ENCODE measurements at regions not wholly inside any gene's neighbourhood (a gene's known extent, or its start where the extent isn't known, plus 50 kb on each side); places are given as distances from the start of the nearest gene placed in this dataset.

DNA sequence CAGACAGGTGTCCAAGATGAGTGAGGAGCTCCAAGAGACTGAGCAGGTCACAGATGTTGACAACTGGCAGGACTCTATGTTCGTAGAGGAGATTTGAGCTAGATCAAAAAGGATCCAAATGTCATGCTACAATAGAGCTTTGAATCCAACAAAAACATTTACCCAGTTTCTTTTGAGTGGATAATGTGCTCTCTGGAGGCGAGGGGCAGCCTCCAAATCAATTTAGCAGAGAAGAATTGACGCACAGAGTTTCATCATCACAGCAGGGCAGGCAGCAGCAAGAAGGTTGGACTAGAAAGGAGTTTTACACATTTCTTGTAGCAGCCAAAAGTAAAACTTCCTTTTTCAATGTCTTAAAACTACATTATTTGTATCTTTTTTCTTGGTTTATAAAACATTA, 653.0 kb downstream of the RNF144A start:
- Histone ChIP-seq H3K27me3 (replicated peaks; ENCODE audit: insufficient read depth) (peaks cover 6% of the 10 kb centered on the region), H2AFZ (no peak overlapping the region), H3F3A (ENCODE audit: insufficient read depth) (no peaks in the 10 kb centered on the region), H3K9me2 (ENCODE audit: insufficient read depth) (no peaks in the 10 kb centered on the region), H3K4me1 (ENCODE audit: insufficient read depth) (no peaks in the 10 kb centered on the region), H3K79me2 (ENCODE audit: insufficient read depth) (no peaks in the 10 kb centered on the region), H3K36me3 (ENCODE audit: low read depth) (no peaks in the 10 kb centered on the region), H4K20me1 (ENCODE audit: insufficient read depth) (no peaks in the 10 kb centered on the region), H3K27ac (no peak overlapping the region), H3K4me2 (ENCODE audit: unreplicated experiment) (no peak overlapping the region), H3K9me3 (ENCODE audit: low read depth) (no peaks in the 10 kb centered on the region), H3K4me3 (no peak overlapping the region), H3K9ac (no peak overlapping the region)
- TF ChIP-seq EZH2 (IDR thresholded peaks at IDR 0.05; ENCODE audit: insufficient read depth, poor library complexity, severe bottlenecking) (no peak), EZH2phosphoT487 (IDR thresholded peaks at IDR 0.05; ENCODE audit: insufficient read depth, low read depth) (no peak)
- in situ Hi-C loops (cut with MboI): no loop called here
- DNase-seq: no peak
- 43 to 57% methylated on average over 3 of the region's 3 CpGs for WGBS, 2 experiments (ENCODE audit: low coverage in 1 of 2, low lambda C conversion rate in 2 of 2, missing lambda C conversion rate in 2 of 2)

DNA sequence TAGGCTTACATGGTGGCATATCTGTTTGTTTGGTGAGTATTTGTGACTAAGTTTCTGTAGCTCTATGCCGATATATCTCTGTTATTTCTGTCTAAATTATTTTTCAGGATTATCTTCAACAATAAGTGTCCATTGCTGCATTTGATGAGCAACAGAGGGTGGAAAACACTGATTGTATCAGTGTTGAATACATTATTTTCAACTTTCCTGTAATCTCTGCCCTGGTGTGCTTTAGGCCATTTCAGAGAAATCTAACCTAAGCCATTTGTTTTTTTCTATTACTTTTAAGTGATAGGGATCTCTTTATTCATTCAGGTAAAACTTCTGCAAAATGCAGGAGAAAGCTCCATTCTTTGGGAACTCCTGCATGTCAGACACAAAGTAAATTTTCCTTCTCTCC, 654.5 kb downstream of the RNF144A start:
- no peaks in the 10 kb centered on the region for H3F3A ChIP-seq (ENCODE audit: insufficient read depth)
- in situ Hi-C loops (cut with MboI): no loop called here
- 84 to 85% methylated on average over 1 of the region's 1 CpG for WGBS, 2 experiments (ENCODE audit: low coverage in 1 of 2, low lambda C conversion rate in 2 of 2, missing lambda C conversion rate in 2 of 2)

DNA sequence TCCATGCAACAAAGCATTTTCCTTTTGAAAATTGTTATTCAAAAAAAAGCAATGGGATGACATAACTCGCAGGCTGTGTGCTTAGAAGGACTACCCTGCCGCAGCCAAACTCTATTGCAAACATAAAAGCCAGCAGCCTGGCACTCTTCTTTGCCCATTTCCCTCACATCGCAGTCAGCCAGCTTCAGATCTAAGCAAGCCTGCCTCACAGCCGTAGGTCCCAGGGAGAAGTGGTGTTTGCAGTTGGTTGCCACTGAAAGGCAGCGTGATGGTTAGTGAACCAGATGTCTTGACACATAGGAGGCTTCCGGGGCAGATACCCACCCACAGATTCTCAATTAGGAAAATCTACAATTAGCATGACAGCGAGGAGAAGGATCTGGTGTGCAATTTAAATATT, 655.2 kb downstream of the RNF144A start:
- Histone ChIP-seq H3K79me2 (ENCODE audit: insufficient read depth) (no peaks in the 10 kb centered on the region), H2AFZ (no peak overlapping the region), H3K4me2 (ENCODE audit: unreplicated experiment) (no peak overlapping the region), H3K9me3 (ENCODE audit: low read depth) (no peaks in the 10 kb centered on the region), H3K4me1 (ENCODE audit: insufficient read depth) (no peaks in the 10 kb centered on the region), H3K36me3 (ENCODE audit: low read depth) (no peaks in the 10 kb centered on the region), H3K27me3 (replicated peaks; ENCODE audit: insufficient read depth) (peaks cover 6% of the 10 kb centered on the region), H4K20me1 (ENCODE audit: insufficient read depth) (no peaks in the 10 kb centered on the region), H3F3A (ENCODE audit: insufficient read depth) (no peaks in the 10 kb centered on the region), H3K4me3 (no peak overlapping the region), H3K27ac (no peak overlapping the region), H3K9ac (no peak overlapping the region), H3K9me2 (ENCODE audit: insufficient read depth) (no peaks in the 10 kb centered on the region)
- in situ Hi-C loops (cut with MboI): no loop called here
- DNase-seq: no peak
- TF ChIP-seq EZH2 (IDR thresholded peaks at IDR 0.05; ENCODE audit: insufficient read depth, poor library complexity, severe bottlenecking): no peak
- TF ChIP-seq EZH2phosphoT487 (IDR thresholded peaks at IDR 0.05; ENCODE audit: insufficient read depth, low read depth): no peak
- 57 to 63% methylated on average over 7 of the region's 7 CpGs for WGBS, 2 experiments (ENCODE audit: low coverage in 1 of 2, low lambda C conversion rate in 2 of 2, missing lambda C conversion rate in 2 of 2)

More for the DNA sequence above, 654.5 kb downstream of the RNF144A start:
- Histone ChIP-seq H2AFZ (no peak overlapping the region), H3K9me3 (ENCODE audit: low read depth) (no peaks in the 10 kb centered on the region), H3K27me3 (replicated peaks; ENCODE audit: insufficient read depth) (peaks cover 6% of the 10 kb centered on the region), H3K36me3 (ENCODE audit: low read depth) (no peaks in the 10 kb centered on the region), H3K9me2 (ENCODE audit: insufficient read depth) (no peaks in the 10 kb centered on the region), H3K79me2 (ENCODE audit: insufficient read depth) (no peaks in the 10 kb centered on the region), H3K27ac (no peak overlapping the region), H3K4me3 (no peak overlapping the region), H3K4me2 (ENCODE audit: unreplicated experiment) (no peak overlapping the region), H4K20me1 (ENCODE audit: insufficient read depth) (no peaks in the 10 kb centered on the region), H3K4me1 (ENCODE audit: insufficient read depth) (no peaks in the 10 kb centered on the region), H3K9ac (no peak overlapping the region)
- no peak for DNase-seq
- TF ChIP-seq EZH2 (IDR thresholded peaks at IDR 0.05; ENCODE audit: insufficient read depth, poor library complexity, severe bottlenecking) (no peak), EZH2phosphoT487 (IDR thresholded peaks at IDR 0.05; ENCODE audit: insufficient read depth, low read depth) (no peak)

DNA sequence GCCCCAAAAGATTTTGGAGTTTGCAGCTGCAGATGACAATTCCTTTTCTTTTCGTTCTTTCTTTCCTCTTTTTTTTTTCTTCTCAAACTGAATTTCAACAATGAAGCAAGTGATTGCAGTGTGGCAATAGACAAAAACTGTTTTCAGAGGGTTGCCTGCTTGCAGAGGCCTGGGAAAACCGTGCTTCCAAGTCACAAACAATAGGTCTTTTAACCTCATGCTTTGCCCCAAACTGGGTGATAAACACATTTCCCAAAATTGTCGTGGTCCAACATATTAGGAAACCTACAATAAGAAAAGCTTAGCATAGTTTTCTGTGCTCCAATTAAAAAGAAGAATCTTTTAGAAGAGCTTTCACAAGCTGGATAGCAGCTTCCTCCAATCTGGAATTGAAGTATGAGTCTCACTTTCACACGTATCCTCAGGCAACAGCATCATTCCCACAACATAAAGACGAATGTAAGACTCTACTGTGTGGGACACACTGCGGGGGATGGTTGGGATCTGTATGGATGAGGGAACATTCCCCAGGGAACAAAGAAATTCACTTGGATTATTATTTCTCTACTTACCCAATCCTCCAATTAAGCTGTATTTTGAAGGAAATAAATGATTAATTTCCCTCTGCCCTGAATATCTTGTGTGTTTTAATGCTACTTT, 656.1 kb downstream of the RNF144A start:
- no peaks in the 10 kb centered on the region for H3K36me3 ChIP-seq (ENCODE audit: low read depth)
- H3F3A ChIP-seq (ENCODE audit: insufficient read depth): no peaks in the 10 kb centered on the region
- H3K79me2 ChIP-seq (ENCODE audit: insufficient read depth): no peaks in the 10 kb centered on the region
- H4K20me1 ChIP-seq (ENCODE audit: insufficient read depth): no peaks in the 10 kb centered on the region
- no peak overlapping the region for H3K4me2 ChIP-seq (ENCODE audit: unreplicated experiment)
- H3K4me1 ChIP-seq (ENCODE audit: insufficient read depth): no peaks in the 10 kb centered on the region
- no peak overlapping the region for H2AFZ ChIP-seq
- H3K9me3 ChIP-seq (ENCODE audit: low read depth): peaks cover 6% of the 10 kb centered on the region
- H3K4me3 ChIP-seq: no peak overlapping the region
- TF ChIP-seq EZH2 (IDR thresholded peaks at IDR 0.05; ENCODE audit: insufficient read depth, poor library complexity, severe bottlenecking) (no peak), EZH2phosphoT487 (IDR thresholded peaks at IDR 0.05; ENCODE audit: insufficient read depth, low read depth) (no peak)
- H3K27ac ChIP-seq: no peak overlapping the region
- in situ Hi-C loops (cut with MboI): no loop called here
- no peak for DNase-seq
- H3K9me2 ChIP-seq (ENCODE audit: insufficient read depth): no peaks in the 10 kb centered on the region
- WGBS, 2 experiments (ENCODE audit: low coverage in 1 of 2, low lambda C conversion rate in 2 of 2, missing lambda C conversion rate in 2 of 2): 32 to 35% methylated on average over 6 of the region's 6 CpGs
- H3K27me3 ChIP-seq (replicated peaks; ENCODE audit: insufficient read depth): peaks cover 6% of the 10 kb centered on the region
- H3K9ac ChIP-seq: no peak overlapping the region

Data from GM23248 (cell line).